ENCODE measurements at regions not wholly inside any gene's neighbourhood (a gene's known extent, or its start where the extent isn't known, plus 50 kb on each side); places are given as distances from the start of the nearest gene placed in this dataset.
A peak's percentile ranks its signal among the peaks of the same experiment; 100 is the strongest.

DNA sequence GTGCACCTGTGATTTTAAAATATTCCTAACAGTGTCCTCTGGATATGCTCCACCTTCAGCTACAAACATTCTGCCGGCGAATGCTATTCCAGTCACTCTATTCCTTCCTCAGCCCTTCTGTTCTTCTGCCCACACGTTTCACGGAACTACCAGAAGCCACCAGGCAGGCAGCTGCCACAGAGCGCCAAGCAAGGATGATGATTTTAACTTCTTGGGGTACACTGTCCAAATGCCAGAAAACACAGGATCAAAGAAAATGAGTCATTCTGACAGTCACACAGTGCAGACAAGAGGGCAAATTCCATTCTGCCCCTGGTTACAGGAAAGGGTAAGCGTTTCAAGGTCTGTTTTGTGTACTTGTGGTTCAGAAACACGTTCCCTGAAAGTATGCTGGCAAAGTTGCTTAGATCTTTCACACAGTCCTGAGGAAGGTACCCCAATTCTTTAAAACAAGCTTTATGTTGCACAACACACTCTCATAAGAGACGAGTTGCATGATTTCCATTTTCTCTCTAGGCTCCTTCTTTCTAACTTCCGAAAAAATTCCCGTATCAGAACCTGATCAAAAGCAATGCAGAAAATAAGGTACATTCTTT, 508.3 kb upstream of the PKN2 start:
- ChIA-PET CTCF (no interaction called here), POLR2A (ENCODE audit: low non-redundant PET) (no interaction called here)
- no peaks in the 10 kb centered on the region for H3K27me3 ChIP-seq (replicated peaks; ENCODE audit: insufficient read depth, low read depth, low read length, poor library complexity)
- H3K36me3 ChIP-seq (ENCODE audit: insufficient read depth, low read length, poor library complexity, severe bottlenecking): no peaks in the 10 kb centered on the region
- DNase-seq (ENCODE audit: low spot score): no peak
- H3K4me3 ChIP-seq (ENCODE audit: low read depth, low read length, poor library complexity, severe bottlenecking): no peak overlapping the region
- no peaks in the 10 kb centered on the region for H3K9me3 ChIP-seq (ENCODE audit: low read depth, low read length, poor library complexity, severe bottlenecking)
- TF ChIP-seq, protein P1, sequence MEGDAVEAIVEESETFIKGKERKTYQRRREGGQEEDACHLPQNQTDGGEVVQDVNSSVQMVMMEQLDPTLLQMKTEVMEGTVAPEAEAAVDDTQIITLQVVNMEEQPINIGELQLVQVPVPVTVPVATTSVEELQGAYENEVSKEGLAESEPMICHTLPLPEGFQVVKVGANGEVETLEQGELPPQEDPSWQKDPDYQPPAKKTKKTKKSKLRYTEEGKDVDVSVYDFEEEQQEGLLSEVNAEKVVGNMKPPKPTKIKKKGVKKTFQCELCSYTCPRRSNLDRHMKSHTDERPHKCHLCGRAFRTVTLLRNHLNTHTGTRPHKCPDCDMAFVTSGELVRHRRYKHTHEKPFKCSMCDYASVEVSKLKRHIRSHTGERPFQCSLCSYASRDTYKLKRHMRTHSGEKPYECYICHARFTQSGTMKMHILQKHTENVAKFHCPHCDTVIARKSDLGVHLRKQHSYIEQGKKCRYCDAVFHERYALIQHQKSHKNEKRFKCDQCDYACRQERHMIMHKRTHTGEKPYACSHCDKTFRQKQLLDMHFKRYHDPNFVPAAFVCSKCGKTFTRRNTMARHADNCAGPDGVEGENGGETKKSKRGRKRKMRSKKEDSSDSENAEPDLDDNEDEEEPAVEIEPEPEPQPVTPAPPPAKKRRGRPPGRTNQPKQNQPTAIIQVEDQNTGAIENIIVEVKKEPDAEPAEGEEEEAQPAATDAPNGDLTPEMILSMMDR (conservative IDR thresholded peaks at IDR 0.05; ENCODE audit: low read depth, low read length): no peak
- no peak for TF ChIP-seq EZH2 (IDR thresholded peaks at IDR 0.05; ENCODE audit: borderline replicate concordance, low read depth, low read length, poor library complexity, severe bottlenecking)
- no peaks in the 10 kb centered on the region for H3K4me1 ChIP-seq (ENCODE audit: insufficient read depth, low read length, poor library complexity, severe bottlenecking)
- intact Hi-C loops (cut with micrococcal nuclease; ENCODE audit: unreplicated experiment): loop anchor here (10.0 kb wide), 1 partner anchor 881 kb away; no protein-coding TSS in a partner anchor
- no TSS peak for BruUV-seq (replicated peaks)
- H3K27ac ChIP-seq (ENCODE audit: low read depth, low read length, poor library complexity, severe bottlenecking): no peak overlapping the region

DNA sequence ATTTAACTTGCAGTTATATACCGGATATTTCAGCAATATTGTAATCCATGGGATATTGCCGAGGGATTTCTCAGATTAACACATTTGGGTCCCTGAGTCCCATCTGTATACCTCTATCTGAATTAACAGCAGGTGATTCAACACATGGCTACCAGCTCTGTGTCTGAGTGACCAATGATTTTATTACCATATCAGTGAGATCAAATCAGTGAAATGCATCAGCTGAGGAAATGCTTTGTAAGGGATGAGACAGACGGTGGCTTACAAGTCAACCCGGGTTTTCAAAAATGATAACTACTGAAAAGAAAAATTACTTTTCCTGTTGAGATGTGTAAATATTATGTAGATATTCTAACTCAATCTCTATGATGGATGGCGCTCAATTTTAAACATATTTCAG, 504.1 kb upstream of the PKN2 start:
- DNase-seq (ENCODE audit: low spot score): no peak
- no peaks in the 10 kb centered on the region for H3K27me3 ChIP-seq (replicated peaks; ENCODE audit: insufficient read depth, low read depth, low read length, poor library complexity)
- no TSS peak for BruUV-seq (replicated peaks)
- no peaks in the 10 kb centered on the region for H3K4me1 ChIP-seq (ENCODE audit: insufficient read depth, low read length, poor library complexity, severe bottlenecking)
- ChIA-PET POLR2A (ENCODE audit: low non-redundant PET) (interaction anchor here (0.7 kb wide), 1 partner anchor 548 kb away, joined by 4 read pairs; no protein-coding TSS in a partner anchor), CTCF (interaction anchor here (0.7 to 1.8 kb wide), 6 partner anchors 11 to 370 kb away, joined by 3 to 17 read pairs (median 4); no protein-coding TSS in a partner anchor)
- no peaks in the 10 kb centered on the region for H3K36me3 ChIP-seq (ENCODE audit: insufficient read depth, low read length, poor library complexity, severe bottlenecking)
- H3K9me3 ChIP-seq (ENCODE audit: low read depth, low read length, poor library complexity, severe bottlenecking): no peaks in the 10 kb centered on the region
- intact Hi-C loops (cut with micrococcal nuclease; ENCODE audit: unreplicated experiment): loop anchor here (2.0 to 10.0 kb wide), 4 partner anchors 123 to 885 kb away; no protein-coding TSS in a partner anchor
- TF ChIP-seq, protein P1 (conservative IDR thresholded peaks at IDR 0.05; ENCODE audit: low read depth, low read length): no peak
- TF ChIP-seq EZH2 (IDR thresholded peaks at IDR 0.05; ENCODE audit: borderline replicate concordance, low read depth, low read length, poor library complexity, severe bottlenecking): no peak
- H3K27ac ChIP-seq (ENCODE audit: low read depth, low read length, poor library complexity, severe bottlenecking): no peak overlapping the region
- H3K4me3 ChIP-seq (ENCODE audit: low read depth, low read length, poor library complexity, severe bottlenecking): no peak overlapping the region

DNA sequence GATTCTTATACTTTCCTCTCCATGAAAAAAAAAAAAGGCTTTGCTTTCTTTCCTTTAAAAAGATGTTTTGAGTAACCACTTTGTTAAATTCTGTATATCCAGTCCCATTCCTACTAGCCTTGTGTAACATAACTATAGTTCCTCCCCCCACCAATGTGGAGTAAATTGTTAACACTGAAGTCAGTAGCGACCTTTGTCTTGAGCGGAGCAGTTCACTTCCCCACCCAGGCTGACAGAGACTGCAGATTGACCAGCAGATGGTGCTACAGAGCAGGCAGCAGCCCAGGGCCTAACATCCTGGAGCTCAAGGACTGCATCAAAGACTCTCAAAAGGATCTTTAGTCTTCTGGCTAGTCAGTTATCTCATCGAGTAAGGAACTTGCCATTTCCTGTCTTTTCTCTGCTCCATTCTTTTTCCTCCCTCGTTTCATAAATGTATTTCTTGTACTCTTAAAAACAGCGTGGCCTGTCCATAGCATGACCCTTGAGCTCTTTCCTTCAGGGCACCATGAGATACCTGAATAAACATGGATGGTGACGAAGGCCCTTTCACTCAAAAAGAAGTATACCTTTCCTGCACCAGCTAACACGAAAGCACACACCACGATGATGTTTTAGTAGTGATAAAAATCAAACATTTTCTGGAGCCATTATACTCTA, 503.5 kb upstream of the PKN2 start:
- Histone ChIP-seq H3K4me3 (ENCODE audit: low read depth, low read length, poor library complexity, severe bottlenecking) (no peak overlapping the region), H3K4me1 (ENCODE audit: insufficient read depth, low read length, poor library complexity, severe bottlenecking) (no peaks in the 10 kb centered on the region), H3K36me3 (ENCODE audit: insufficient read depth, low read length, poor library complexity, severe bottlenecking) (no peaks in the 10 kb centered on the region), H3K27me3 (replicated peaks; ENCODE audit: insufficient read depth, low read depth, low read length, poor library complexity) (no peaks in the 10 kb centered on the region), H3K9me3 (ENCODE audit: low read depth, low read length, poor library complexity, severe bottlenecking) (no peaks in the 10 kb centered on the region), H3K27ac (ENCODE audit: low read depth, low read length, poor library complexity, severe bottlenecking) (no peak overlapping the region)
- no TSS peak for BruUV-seq (replicated peaks)
- POLR2A ChIA-PET (ENCODE audit: low non-redundant PET): interaction anchor here (0.7 kb wide), 1 partner anchor 549 kb away, joined by 4 read pairs; no protein-coding TSS in a partner anchor
- DNase-seq (ENCODE audit: low spot score): peak; percentile 84
- TF ChIP-seq, protein P1 (conservative IDR thresholded peaks at IDR 0.05; ENCODE audit: low read depth, low read length): peak; percentile 96
- no peak for TF ChIP-seq EZH2 (IDR thresholded peaks at IDR 0.05; ENCODE audit: borderline replicate concordance, low read depth, low read length, poor library complexity, severe bottlenecking)
- intact Hi-C loops (cut with micrococcal nuclease; ENCODE audit: unreplicated experiment): loop anchor here (2.0 to 5.0 kb wide), 3 partner anchors 122 to 417 kb away; no protein-coding TSS in a partner anchor
- CTCF ChIA-PET: interaction anchor here (0.6 to 1.8 kb wide), 8 partner anchors 11 to 369 kb away, joined by 3 to 17 read pairs (median 3); no protein-coding TSS in a partner anchor

All from A673 (cell line).